T-helper 2 cell treated with Interferon-gamma antibody and Interleukin-4, amounts not matched to agents 5 μg/mL and 100 μg/mL, for 36 hours (primary cell): ENCODE measurements at regions not wholly inside any gene's neighbourhood (a gene's known extent, or its start where the extent isn't known, plus 50 kb on each side); places are given as distances from the start of the nearest gene placed in this dataset.
"Not testable (repeated sequence)": the region's sequence is repeated elsewhere in the genome, so short reads cannot be mapped to it uniquely, and the experiment has no call there.

Experiments used
- DNase-seq: peaks from one replicate; pipeline ENCODE4 v3.0.0; 2021; ENCODE audit warnings: low spot score
- H3K27ac Mint-ChIP-seq: one replicate; pipeline ENCODE4 v1.8.0; 2021; ENCODE audit warnings: mild to moderate bottlenecking, mixed read lengths
- H3K27me3 Mint-ChIP-seq: one replicate; pipeline ENCODE4 v1.8.0; 2021; ENCODE audit warnings: low read depth, mixed read lengths
- H3K36me3 Mint-ChIP-seq: one replicate; pipeline ENCODE4 v1.8.0; 2021; ENCODE audit warnings: low read depth, mixed read lengths
- H3K4me1 Mint-ChIP-seq: one replicate; pipeline ENCODE4 v1.8.0; 2021; ENCODE audit warnings: low read depth, mixed read lengths
- H3K4me3 Mint-ChIP-seq: one replicate; pipeline ENCODE4 v1.8.0; 2022; ENCODE audit warnings: mild to moderate bottlenecking, moderate library complexity, mixed read lengths
- H3K9me3 Mint-ChIP-seq: one replicate; pipeline ENCODE4 v1.8.0; 2021; ENCODE audit warnings: mixed read lengths

DNA sequence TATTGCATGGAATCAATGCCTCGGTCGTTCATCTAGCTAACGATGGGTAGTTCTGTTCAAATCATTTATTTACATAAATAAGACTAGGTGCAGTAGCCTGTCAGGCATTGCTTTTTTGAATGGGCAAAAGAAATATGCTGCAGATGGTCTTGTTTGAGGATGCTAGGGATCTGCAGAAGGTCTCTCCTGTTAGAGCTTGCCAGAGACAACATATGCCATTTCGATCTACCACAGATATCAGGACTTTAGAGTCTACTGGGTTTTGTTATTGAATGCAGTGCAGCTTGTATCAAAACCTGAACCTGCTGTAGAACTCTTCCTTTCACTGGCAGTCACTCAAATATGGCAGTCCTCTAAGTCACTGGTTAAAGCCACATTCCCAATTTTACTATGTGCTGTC is 381.1 kb upstream of the CDH10 start:
- Mint-ChIP-seq H3K9me3 (peaks cover 64% of the 10 kb centered on the region), H3K4me1 (no peaks in the 10 kb centered on the region), H3K4me3 (no peak overlapping the region), H3K27me3 (no peaks in the 10 kb centered on the region), H3K27ac (no peak overlapping the region), H3K36me3 (no peaks in the 10 kb centered on the region)
- no peak for DNase-seq

DNA sequence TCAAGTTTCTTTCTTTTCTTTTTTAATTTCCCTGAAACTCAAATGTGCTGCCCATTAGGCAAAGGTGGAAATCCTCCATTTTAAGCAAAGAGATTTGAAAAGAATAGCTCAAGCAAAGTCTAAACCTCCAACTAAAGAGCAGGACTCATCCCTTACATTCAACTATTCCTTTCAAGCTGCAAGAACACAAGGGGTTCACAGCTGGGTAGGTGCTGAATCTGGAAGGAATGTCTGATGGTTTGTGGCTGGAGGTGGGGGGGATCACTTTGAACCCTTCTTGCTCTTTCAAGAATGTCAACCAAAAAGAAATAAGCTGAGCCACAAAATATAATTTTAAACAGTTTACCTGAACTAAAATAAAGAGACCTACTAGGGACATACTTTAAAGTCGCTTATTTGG is 375.7 kb upstream of the CDH10 start:
- Mint-ChIP-seq H3K27me3 (no peaks in the 10 kb centered on the region), H3K9me3 (peaks cover 46% of the 10 kb centered on the region), H3K4me3 (no peak overlapping the region), H3K27ac (no peak overlapping the region), H3K4me1 (no peaks in the 10 kb centered on the region), H3K36me3 (no peaks in the 10 kb centered on the region)
- no peak for DNase-seq

DNA sequence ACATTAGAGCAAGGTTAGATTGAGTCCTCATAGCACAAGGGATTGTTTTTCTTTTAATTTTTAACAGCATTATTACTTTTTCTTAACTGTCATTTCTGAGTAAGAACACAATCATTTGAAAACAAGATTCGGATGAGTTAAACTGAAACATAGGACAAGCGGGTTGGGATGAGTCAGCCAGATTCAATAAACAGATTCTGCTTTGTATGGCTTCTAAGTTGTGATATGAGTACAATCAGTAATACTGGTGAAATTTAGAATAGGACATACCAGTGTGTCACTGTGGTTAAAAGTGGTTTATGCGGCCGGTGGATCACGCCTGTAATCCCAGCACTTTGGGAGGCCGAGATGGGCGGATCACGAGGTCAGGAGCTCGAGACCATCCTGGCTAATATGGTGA is 364.3 kb upstream of the CDH10 start:
- Mint-ChIP-seq H3K4me1 (no peaks in the 10 kb centered on the region), H3K9me3 (peaks cover 25% of the 10 kb centered on the region), H3K36me3 (no peaks in the 10 kb centered on the region), H3K27me3 (no peaks in the 10 kb centered on the region), H3K27ac (no peak overlapping the region), H3K4me3 (no peak overlapping the region)
- no peak for DNase-seq

DNA sequence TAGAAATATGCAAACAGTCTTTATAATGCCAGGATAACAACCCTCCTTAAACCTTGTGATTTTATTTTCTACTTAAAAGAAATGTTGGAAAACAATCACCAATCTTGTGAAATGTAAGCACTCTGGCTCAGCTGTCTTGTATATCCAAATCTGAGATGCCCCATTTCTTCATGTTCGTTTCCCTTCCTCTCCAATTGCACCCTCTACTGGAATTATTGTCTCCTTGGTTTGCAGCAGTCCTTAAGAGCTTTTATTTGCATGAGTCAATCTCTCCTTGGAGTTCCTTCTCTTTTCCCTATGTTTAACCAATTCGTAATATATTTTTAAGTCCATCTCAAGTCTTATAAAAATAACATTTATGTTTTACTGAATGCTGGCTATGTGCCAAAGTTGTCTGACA is 362.0 kb upstream of the CDH10 start:
- H3K27me3 Mint-ChIP-seq: no peaks in the 10 kb centered on the region
- H3K36me3 Mint-ChIP-seq: no peaks in the 10 kb centered on the region
- peaks cover 31% of the 10 kb centered on the region for H3K9me3 Mint-ChIP-seq
- DNase-seq: no peak
- H3K27ac Mint-ChIP-seq: no peak overlapping the region
- H3K4me1 Mint-ChIP-seq: no peaks in the 10 kb centered on the region
- H3K4me3 Mint-ChIP-seq: no peak overlapping the region

DNA sequence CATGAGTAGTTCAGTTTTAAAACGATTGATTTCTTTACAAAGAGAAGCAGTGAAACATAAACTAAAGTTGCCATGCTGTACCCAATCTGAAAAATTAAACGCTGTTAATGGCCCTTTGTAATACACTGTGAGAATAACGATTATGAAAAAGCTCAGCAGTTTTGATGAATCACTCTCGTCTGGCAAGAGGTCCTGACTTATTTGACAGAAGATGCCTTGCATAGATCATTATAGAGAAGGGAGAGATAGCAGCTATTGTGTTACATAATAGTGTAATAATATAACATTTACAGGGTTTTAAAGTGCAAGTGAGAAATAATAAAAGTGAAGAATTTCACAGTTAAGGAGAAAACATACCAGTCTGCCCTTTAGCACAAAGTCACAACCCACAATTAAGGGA is 361.5 kb upstream of the CDH10 start:
- no peaks in the 10 kb centered on the region for H3K27me3 Mint-ChIP-seq
- DNase-seq: no peak
- H3K4me3 Mint-ChIP-seq: no peak overlapping the region
- H3K4me1 Mint-ChIP-seq: no peaks in the 10 kb centered on the region
- H3K36me3 Mint-ChIP-seq: no peaks in the 10 kb centered on the region
- H3K9me3 Mint-ChIP-seq: peaks cover 31% of the 10 kb centered on the region
- no peak overlapping the region for H3K27ac Mint-ChIP-seq

DNA sequence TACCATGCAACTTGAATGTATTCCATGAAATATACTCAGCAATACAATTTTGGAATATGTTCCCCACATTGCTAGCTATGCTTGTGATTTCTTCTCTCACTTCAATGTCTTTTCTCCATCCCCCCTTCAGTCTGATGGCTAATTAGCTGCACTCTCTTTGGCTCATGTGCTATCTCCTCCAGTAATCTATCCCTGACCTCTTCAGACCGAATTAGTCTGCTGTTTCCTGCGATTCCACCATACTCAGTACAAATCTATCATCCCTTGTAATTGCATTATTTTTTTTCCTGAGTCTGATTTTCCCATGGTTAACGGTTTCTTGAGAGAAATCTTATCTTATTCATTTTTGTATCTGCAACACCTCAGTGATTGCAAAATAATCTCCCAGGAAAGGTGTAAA is 360.7 kb upstream of the CDH10 start:
- H3K27me3 Mint-ChIP-seq: no peaks in the 10 kb centered on the region

DNA sequence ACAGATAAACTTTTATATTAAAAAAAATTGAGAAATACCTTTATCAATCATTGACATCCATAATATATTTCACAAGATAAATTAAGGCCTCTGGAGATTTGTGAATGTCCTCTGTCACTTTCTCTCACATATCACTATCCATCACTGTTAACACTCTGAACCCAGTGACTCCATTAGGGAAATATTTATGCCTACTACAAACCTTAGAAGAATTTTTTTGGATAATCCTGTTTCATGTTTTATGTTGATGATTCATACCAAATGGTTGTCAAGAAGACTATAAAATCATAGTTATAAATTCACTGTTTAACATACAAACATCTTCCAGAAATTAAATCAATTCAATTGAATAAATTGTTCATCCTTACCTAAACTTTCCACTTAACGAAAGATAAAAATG is 357.6 kb upstream of the CDH10 start:
- Mint-ChIP-seq H3K36me3 (no peaks in the 10 kb centered on the region), H3K27ac (no peak overlapping the region), H3K9me3 (peaks cover 34% of the 10 kb centered on the region), H3K4me3 (no peak overlapping the region), H3K27me3 (no peaks in the 10 kb centered on the region), H3K4me1 (no peaks in the 10 kb centered on the region)
- no peak for DNase-seq

More for the DNA sequence above, 360.7 kb upstream of the CDH10 start:
- no peak overlapping the region for H3K4me3 Mint-ChIP-seq
- peaks cover 23% of the 10 kb centered on the region for H3K9me3 Mint-ChIP-seq
- DNase-seq: no peak
- H3K36me3 Mint-ChIP-seq: no peaks in the 10 kb centered on the region
- H3K4me1 Mint-ChIP-seq: no peaks in the 10 kb centered on the region
- H3K27ac Mint-ChIP-seq: no peak overlapping the region

DNA sequence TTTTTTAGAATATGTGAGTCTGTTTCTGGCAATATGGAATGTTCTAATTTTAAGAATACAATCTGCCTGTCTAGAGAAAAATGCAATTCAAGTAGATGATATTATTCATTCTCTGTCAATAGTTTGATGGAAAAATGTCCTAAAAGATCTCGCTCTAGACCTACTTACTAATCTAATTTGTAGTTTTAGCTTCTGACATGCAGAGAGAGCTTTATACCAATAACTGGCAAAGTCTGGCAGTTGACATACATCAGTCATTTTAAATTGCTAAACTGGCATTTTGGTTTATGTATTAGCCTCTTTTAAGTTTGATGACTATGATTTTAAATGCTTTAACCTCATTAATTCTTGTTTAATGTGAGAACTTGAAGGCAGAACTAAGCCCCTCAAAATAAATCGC is 355.0 kb upstream of the CDH10 start:
- no peak for DNase-seq
- Mint-ChIP-seq H3K27me3 (no peaks in the 10 kb centered on the region), H3K9me3 (peaks cover 52% of the 10 kb centered on the region), H3K36me3 (no peaks in the 10 kb centered on the region), H3K4me1 (no peaks in the 10 kb centered on the region), H3K4me3 (no peak overlapping the region), H3K27ac (no peak overlapping the region)

DNA sequence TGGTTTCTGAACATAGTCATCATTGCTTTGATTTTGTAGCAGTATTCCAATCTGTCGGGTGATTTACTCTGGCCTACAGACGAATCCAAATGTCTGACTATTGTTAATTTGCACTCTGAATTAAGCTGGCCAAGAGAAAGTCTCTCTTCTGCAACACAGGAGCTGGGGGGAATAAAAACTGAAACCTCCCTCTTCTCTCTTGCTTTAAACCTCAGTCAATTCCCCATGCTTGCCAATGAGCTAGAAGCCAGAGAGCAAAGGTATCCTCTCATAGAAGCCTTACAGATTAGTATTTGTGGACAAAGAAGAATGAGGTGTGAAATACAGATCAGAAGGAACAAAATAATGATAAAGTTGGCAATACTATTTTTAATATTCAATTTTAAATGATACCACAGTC is 353.9 kb upstream of the CDH10 start:
- Mint-ChIP-seq H3K27ac (no peak overlapping the region), H3K4me3 (no peak overlapping the region), H3K36me3 (no peaks in the 10 kb centered on the region), H3K27me3 (no peaks in the 10 kb centered on the region), H3K9me3 (peaks cover 54% of the 10 kb centered on the region), H3K4me1 (no peaks in the 10 kb centered on the region)
- no peak for DNase-seq

DNA sequence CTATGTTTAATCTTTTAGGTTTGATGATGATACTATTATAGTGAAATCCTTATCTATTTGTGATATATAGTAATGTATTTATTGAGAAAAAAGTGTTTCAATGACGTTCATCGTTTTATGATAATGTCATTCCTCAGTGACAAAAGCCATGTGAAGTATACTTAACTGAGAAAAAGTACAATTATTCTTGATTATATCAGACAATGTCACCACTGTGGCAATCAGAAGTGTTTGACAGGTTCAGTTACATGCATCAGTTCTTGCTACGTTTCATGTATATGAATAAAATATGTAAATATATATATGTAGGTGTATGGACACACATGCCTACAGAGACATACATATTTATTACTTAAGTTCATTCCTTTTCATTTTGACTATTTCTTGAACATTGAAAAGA is 341.5 kb upstream of the CDH10 start:
- no peaks in the 10 kb centered on the region for H3K27me3 Mint-ChIP-seq
- no peak overlapping the region for H3K27ac Mint-ChIP-seq
- no peaks in the 10 kb centered on the region for H3K36me3 Mint-ChIP-seq
- no peak for DNase-seq
- H3K9me3 Mint-ChIP-seq: peaks cover 41% of the 10 kb centered on the region
- no peaks in the 10 kb centered on the region for H3K4me1 Mint-ChIP-seq
- no peak overlapping the region for H3K4me3 Mint-ChIP-seq

DNA sequence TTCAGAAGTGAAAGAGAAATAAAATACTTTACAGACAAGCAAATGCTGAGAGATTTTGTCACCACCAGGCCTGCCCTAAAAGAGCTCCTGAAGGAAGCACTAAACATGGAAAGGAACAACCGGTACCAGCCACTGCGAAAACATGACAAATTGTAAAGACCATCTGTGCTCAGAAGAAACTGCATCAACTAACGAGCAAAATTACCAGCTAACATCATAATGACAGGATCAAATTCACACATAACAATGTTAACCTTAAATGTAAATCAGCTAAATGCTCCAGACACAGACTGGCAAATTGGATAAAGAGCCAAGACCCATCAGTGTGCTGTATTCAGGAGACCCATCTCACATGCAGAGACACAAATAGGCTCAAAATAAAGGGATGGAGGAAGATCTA is 333.8 kb upstream of the CDH10 start:
- not testable (repeated sequence) for DNase-seq, H3K4me1 Mint-ChIP-seq, H3K4me3 Mint-ChIP-seq, H3K27ac Mint-ChIP-seq, H3K27me3 Mint-ChIP-seq, H3K36me3 Mint-ChIP-seq
- peaks cover 31% of the 10 kb centered on the region for H3K9me3 Mint-ChIP-seq

DNA sequence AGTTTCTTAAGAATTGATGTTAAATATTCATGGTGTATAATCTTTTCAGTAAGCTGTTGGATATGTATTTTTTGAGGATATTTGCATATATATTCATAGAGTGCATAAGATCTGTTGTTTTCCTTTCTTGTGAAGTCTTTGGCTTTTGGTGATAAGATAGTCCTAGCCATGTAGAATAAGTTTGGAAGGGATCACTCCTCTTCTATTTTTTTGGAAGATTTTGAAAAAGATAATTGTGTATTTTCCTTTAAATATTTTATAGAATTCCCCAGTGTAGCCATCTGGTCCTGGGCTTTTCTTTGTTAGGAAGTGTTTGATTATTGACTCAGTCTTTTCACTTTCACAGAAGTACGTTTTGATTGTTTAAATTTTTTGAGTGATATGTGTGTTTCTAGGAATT is 318.8 kb upstream of the CDH10 start:
- Mint-ChIP-seq H3K27me3 (no peaks in the 10 kb centered on the region), H3K27ac (no peak overlapping the region), H3K9me3 (peaks cover 27% of the 10 kb centered on the region), H3K4me3 (no peak overlapping the region), H3K4me1 (no peaks in the 10 kb centered on the region), H3K36me3 (no peaks in the 10 kb centered on the region)
- DNase-seq: no peak

DNA sequence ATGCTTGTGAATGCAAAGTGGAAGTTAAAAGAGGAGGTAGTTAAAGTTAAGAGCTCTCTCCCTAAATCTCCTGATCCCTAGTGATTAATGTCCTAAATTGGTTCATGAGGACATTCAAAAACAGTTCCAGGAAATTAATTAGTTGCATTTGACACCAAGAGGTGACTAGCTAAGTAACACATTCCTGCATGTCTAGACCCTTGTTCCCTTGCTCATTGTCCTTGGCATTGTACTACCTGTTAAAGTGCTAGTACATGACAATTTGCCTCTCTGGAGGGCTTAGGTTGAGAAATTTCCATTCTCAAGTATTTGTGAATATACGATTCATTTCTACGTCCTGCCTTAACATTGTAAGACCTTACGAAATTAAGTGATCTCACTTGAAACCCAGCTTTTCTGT is 278.6 kb upstream of the CDH10 start:
- peaks cover 40% of the 10 kb centered on the region for H3K9me3 Mint-ChIP-seq
- H3K27ac Mint-ChIP-seq: no peak overlapping the region
- H3K36me3 Mint-ChIP-seq: no peaks in the 10 kb centered on the region
- no peaks in the 10 kb centered on the region for H3K4me1 Mint-ChIP-seq
- H3K27me3 Mint-ChIP-seq: no peaks in the 10 kb centered on the region
- no peak for DNase-seq
- no peak overlapping the region for H3K4me3 Mint-ChIP-seq

DNA sequence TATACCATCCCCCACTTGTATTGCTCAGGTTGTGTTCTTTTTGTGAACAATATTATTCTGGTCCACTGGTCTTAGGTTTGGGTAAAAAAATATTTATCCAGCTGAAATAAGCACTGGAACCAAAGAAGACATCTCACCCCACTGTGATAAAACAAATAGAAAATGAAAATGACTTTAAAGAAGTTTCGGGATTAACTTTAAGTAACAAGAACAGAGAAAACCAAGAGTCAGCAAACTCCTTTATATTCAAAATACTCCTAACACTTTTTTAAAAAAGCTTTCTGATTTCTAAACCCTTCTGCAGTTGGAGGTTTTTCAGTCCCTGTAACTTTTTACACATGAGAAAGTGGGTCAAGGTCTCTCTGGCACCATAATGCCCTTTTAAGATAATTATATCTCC is 273.9 kb upstream of the CDH10 start:
- Mint-ChIP-seq H3K9me3 (peaks cover 31% of the 10 kb centered on the region), H3K36me3 (no peaks in the 10 kb centered on the region), H3K27me3 (no peaks in the 10 kb centered on the region), H3K4me3 (no peak overlapping the region), H3K27ac (no peak overlapping the region), H3K4me1 (no peaks in the 10 kb centered on the region)
- no peak for DNase-seq

DNA sequence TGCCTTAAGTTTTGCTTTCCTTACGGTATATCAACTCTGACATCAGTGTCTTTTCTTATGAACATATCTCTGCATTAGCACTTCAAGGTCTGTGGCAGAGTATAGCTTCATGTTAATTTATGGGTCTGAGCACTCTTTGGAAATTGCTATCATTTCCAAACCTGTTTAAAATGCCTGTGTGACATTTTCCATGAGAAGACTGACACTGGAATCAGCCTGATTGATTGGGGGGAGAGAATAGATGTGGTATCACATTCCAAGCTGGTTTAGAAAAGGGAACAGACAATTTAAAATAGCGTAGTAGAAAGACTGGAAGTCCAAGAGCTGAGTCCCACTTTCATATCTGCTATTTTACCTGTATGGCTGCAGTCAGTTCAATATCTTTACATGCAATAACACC is 272.1 kb upstream of the CDH10 start:
- DNase-seq: no peak
- no peaks in the 10 kb centered on the region for H3K27me3 Mint-ChIP-seq
- H3K36me3 Mint-ChIP-seq: no peaks in the 10 kb centered on the region
- no peaks in the 10 kb centered on the region for H3K4me1 Mint-ChIP-seq
- H3K4me3 Mint-ChIP-seq: no peak overlapping the region
- peaks cover 32% of the 10 kb centered on the region for H3K9me3 Mint-ChIP-seq
- no peak overlapping the region for H3K27ac Mint-ChIP-seq

DNA sequence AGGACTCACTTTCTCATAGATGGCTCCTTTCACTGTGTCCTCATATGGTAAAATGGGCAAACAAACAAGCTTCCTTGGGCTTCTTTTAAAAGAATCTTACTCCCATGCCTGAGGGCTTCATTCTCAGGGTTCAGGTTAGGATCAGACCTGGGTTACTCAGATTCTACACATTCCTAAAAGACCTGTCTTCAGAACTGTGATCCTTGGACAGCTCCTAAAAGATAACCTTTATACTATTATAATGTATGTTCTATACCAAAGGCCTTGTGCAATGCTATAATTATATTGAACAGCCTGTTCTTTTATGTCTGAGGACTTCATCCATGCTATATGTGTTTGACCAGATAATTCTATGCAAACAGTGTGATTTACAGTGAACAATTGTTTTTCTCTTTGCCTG is 264.4 kb upstream of the CDH10 start:
- no peak overlapping the region for H3K4me3 Mint-ChIP-seq
- no peaks in the 10 kb centered on the region for H3K36me3 Mint-ChIP-seq
- H3K27me3 Mint-ChIP-seq: no peaks in the 10 kb centered on the region
- DNase-seq: no peak
- no peak overlapping the region for H3K27ac Mint-ChIP-seq
- no peaks in the 10 kb centered on the region for H3K4me1 Mint-ChIP-seq
- H3K9me3 Mint-ChIP-seq: peaks cover 36% of the 10 kb centered on the region
